HG03521 (cell line): ENCODE measurements at regions not wholly inside any gene's neighbourhood (a gene's known extent, or its start where the extent isn't known, plus 50 kb on each side); places are given as distances from the start of the nearest gene placed in this dataset.

Source experiments
- ATAC-seq: cut with Tn5 transposase; IDR thresholded peaks from one replicate; pipeline ENCODE4 v1.9.1; 2021; ENCODE audit warnings: mild to moderate bottlenecking, moderate library complexity; ENCODE audit not compliant: unreplicated experiment

GRCh38 chr22:48197189-48197690 is 1434.8 kb downstream of the TBC1D22A start:
- no peak for ATAC-seq

DNA sequence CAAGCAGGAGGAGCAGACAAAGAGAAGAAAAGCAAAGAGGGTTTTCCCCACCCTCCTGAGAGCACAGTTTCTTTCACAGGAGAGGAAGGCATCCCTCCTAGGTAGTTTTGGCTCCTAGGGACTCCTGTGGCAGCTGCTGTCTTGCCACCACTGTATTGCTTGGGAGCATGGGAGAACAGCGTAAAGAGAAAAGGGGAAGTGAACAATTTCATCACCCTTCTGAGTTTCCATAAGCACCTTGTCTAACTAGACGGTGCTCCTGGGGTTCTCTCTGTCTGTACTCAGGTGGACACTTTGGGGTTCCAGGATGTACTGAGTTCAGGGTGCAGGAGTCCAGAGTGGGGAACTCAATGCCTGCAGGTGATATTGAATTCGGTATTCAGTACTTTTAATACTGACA is 1430.5 kb downstream of the TBC1D22A start:
- ATAC-seq: no peak

GRCh38 chr22:48192071-48192470 is 1429.6 kb downstream of the TBC1D22A start:
- ATAC-seq: no peak

DNA sequence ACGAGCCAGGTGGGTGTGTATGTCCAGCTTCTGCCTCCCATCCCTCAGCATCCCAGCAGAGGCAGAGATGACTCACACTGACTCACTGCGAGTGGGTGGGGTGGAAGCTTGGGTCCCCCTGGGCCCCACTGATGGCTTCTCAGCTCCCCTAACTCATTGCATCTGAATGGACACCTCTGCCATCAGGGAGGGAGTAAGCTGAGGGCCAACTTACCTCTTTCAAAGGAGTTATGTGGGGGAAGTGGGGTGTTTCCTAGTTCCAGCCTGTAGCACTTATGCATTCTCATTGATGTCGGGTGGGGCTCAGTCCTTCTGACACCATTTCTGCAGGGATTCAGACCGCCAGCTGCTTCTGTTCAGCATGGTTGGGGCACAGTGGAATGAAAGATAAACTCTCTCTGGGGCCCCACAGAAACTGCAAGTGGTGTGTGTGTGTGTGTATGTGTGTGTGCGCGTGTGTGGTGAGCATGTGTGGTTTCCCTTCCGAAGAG is 1425.8 kb downstream of the TBC1D22A start:
- no peak for ATAC-seq

DNA sequence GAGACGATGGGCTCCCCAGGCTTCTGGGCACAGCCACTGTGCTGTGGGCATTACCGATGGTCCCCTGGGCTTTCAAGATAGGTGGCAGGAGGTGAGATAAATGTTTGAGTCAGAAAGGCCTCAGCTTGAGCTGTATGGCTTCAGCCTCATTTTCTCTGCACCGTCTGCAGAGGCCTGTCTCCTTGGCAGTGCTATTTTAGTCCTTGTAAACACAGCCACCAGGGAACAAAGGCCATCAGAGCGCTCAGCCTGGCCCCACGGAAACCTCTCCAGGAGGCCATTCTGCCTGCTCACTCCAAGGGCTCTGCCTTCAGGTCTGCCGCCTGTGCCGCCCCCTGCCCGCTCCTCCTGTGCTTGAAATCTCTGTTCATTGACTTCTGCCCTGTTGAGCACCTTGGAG is 1424.9 kb downstream of the TBC1D22A start:
- no peak for ATAC-seq

- no peak for ATAC-seq
Measured at GRCh38 chr22:48186146-48186790, 1423.8 kb downstream of the TBC1D22A start.

- no peak for ATAC-seq
Measured at GRCh38 chr22:48185071-48186055, 1422.9 kb downstream of the TBC1D22A start.

- no peak for ATAC-seq
Measured at GRCh38 chr22:48182846-48183805, 1420.7 kb downstream of the TBC1D22A start.

DNA sequence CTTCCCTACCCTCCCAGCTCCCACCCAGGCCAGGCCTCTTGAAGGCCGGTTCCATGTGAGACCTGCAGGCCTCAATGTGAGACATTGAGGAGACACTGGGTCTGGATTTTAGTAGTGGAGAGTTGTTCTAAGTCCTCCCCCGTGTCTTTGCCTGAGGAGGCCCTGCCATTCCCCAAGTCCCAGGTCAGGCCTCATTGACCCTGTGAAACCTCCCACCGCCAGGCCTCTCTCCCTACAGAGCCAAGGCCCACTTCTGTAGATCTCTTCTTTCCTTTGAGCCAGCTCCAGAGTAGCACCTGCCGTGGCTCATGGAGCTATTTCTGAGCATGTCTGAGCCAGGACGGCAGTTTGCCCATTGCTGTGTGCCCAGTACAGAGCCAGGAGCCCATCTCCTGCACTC is 1419.6 kb downstream of the TBC1D22A start:
- ATAC-seq: no peak

- ATAC-seq: no peak
Measured at GRCh38 chr22:48181263-48181955, 1419.0 kb downstream of the TBC1D22A start.

DNA sequence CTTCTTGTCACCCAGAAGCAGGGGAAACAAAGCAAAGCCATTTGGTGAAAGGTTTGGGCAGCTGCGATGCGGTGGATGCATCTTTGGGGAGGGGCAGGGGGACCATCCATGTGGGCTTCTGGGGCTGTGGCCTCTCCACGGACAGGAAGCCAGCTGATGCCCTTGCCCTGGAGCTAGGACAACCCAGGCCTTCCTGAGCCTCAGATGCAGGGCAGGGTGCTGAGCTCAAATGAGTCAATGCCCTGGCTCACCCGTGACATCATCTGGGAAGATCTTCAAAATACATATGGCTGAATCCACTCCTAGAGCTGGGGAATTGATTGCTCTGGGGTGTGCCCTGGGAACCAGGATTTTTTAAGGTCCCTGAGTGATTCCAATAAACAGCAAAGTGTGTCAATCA is 1418.2 kb downstream of the TBC1D22A start:
- no peak for ATAC-seq

DNA sequence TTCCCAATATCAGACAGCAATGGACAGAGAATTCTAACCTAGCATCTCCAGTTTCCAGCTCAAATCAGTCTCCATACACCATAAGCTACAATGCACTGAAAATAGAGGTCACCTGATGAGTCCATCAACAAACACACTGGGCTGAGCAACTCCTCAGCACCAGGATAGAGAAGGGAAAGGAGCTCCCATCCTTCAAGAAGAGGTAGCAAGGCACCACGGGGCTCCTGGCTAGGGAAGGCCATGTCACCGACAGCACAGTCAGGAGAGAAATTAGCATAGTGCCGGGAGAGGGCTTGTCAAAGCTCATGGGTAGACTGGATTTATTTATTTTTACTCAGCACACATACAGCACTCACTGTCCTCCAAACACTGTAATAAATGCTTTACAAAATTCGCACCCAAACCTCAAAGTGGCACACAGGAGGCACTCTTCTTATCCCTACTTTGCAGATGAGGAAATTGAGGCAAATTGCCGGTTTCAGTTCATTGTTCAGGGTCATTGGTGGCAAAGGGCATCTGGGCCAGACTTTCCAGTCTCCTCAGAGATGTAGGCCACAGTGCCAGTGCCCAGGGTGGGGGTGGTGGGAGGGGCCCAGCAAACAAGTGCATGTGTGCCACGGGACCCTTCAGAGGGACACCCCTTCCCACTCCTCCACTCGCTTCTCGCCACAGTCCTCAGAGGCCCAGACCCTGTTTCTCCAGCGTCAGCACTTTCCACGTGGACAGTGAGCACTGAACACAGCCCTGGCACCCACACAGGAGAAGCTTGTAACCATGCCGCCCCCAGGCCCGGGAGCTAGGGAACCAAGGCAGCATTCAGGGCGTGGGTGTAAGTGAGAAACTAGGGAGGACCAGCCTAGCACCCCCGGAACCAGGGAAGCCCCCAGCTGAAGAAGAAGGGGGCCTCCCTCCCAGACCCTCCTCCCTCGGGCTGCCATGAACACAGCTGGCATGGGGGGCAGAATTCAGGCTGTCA is 1417.4 kb downstream of the TBC1D22A start:
- no peak for ATAC-seq

DNA sequence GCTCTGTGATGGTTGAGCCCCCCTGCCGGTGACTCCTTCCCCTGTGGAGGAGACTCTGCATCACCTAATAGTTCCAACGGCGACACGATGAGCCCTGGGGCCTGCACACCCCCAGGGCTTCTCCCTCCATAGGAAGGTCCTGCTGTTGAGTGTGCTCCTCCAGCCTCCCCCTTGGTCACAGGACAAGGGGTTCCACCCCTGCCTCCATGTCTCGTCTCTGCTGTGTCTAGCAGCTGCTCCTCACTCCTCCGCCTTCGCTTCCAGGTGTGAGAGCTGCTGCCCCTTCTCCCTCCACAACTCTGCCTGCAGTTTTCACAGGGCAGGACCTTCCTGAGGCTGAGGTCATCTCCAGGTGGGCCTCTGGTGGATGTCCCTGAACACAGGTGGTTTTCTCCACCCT is 1416.1 kb downstream of the TBC1D22A start:
- no peak for ATAC-seq

DNA sequence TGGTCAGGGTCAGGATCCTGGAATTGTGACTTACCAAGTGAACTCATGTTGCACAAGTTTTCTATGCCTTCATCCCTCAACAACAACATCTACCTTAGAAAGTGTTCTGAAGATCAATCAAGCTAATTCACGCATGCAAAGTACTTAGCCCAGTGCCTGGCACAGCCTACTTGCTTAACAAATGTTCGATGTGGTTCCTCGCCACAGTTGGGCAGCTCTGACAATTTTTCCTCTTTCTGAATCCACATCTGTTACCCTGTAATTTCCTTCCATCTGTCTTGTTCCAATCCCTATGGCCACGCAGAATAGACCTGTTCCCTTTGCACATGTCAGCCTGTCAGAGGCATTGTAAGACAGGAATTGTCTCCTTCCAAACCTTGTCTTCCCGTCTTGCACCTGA is 1415.2 kb downstream of the TBC1D22A start:
- no peak for ATAC-seq

GRCh38 chr22:48175721-48176120 is 1413.3 kb downstream of the TBC1D22A start:
- no peak for ATAC-seq

- no peak for ATAC-seq
Measured at GRCh38 chr22:48173773-48174160, 1411.3 kb downstream of the TBC1D22A start.

- ATAC-seq: no peak
Measured at GRCh38 chr22:48173061-48173772, 1410.8 kb downstream of the TBC1D22A start.

DNA sequence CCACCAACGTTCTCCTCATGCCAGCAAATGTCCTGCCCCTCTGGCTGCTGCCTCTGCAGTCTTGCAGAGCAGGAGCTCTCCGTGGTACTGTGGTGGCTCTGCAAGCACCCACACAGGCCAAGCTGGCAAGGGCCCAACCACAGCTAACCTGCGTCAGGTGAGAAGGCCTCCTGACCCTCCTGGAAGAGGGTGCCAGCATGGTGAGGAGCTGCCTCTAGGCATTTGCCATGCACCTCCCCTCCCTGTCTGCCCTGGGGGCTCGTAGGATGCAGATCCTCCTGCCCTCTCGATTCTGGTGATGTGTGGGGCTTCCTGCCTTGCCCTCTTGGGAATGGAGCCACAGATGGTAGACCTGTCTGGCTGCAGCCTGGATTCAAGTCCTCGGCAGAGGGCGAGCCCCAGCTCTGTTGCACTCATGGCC is 1408.8 kb downstream of the TBC1D22A start:
- ATAC-seq: no peak
